GM18951 (cell line): ENCODE measurements at regions not wholly inside any gene's neighbourhood (a gene's known extent, or its start where the extent isn't known, plus 50 kb on each side); places are given as distances from the start of the nearest gene placed in this dataset.

ENCODE experiments used
- POLR2A ChIP-seq: IDR thresholded peaks from 4 replicates; pipeline ENCODE4 v1.6.1; 2011; ENCODE audit warnings: mild to moderate bottlenecking; ENCODE audit not compliant: insufficient read length, insufficient read depth; ENCODE audit errors: extremely low read depth
- in situ Hi-C: fragments of 300-500 bp; cut with MboI; formaldehyde crosslinking; loops from one replicate; pipeline ENCODE4 v1.12.0; 2022; ENCODE audit warnings: low sequenced_read_pairs, mixed read lengths, inconsistent platforms; ENCODE audit not compliant: unreplicated experiment

GRCh38 chr4:181989071-181989470 is 254.1 kb upstream of the TENM3 start:
- no peak for TF ChIP-seq POLR2A
- in situ Hi-C loops = no loop called here

GRCh38 chr4:181991369-181992108 is 251.7 kb upstream of the TENM3 start:
- TF ChIP-seq POLR2A = no peak
- in situ Hi-C loops = no loop called here

- no peak for TF ChIP-seq POLR2A
- in situ Hi-C loops = no loop called here
Observed at GRCh38 chr4:181998398-181999295, 244.6 kb upstream of the TENM3 start.

- no peak for TF ChIP-seq POLR2A
- in situ Hi-C loops = no loop called here
Observed at GRCh38 chr4:182000077-182000476, 243.1 kb upstream of the TENM3 start.

- in situ Hi-C loops = no loop called here
- no peak for TF ChIP-seq POLR2A
Observed at GRCh38 chr4:182010876-182011275, 232.3 kb upstream of the TENM3 start.

GRCh38 chr4:182014164-182014563 is 229.0 kb upstream of the TENM3 start:
- TF ChIP-seq POLR2A = no peak
- in situ Hi-C loops = no loop called here

- in situ Hi-C loops = no loop called here
- no peak for TF ChIP-seq POLR2A
Observed at GRCh38 chr4:182015014-182015413, 228.2 kb upstream of the TENM3 start.

- no peak for TF ChIP-seq POLR2A
- in situ Hi-C loops = no loop called here
Observed at GRCh38 chr4:182015893-182016292, 227.3 kb upstream of the TENM3 start.

- TF ChIP-seq POLR2A = no peak
- in situ Hi-C loops = no loop called here
Observed at GRCh38 chr4:182017038-182017437, 226.2 kb upstream of the TENM3 start.

- in situ Hi-C loops = no loop called here
Observed at GRCh38 chr4:182018691-182019090, 224.5 kb upstream of the TENM3 start.

GRCh38 chr4:182019148-182019652 is 224.0 kb upstream of the TENM3 start:
- in situ Hi-C loops = no loop called here
- no peak for TF ChIP-seq POLR2A

More at GRCh38 chr4:182018691-182019090, 224.5 kb upstream of the TENM3 start:
- TF ChIP-seq POLR2A = peak; percentile 19

- TF ChIP-seq POLR2A = no peak
- in situ Hi-C loops = no loop called here
Observed at GRCh38 chr4:182022909-182023308, 220.3 kb upstream of the TENM3 start.

- TF ChIP-seq POLR2A = no peak
- in situ Hi-C loops = no loop called here
Observed at GRCh38 chr4:182023469-182023868, 219.7 kb upstream of the TENM3 start.
